Ishikawa (cell line): ENCODE measurements at regions not wholly inside any gene's neighbourhood (a gene's known extent, or its start where the extent isn't known, plus 50 kb on each side); places are given as distances from the start of the nearest gene placed in this dataset.

Experiments used
- CEBPB ChIP-seq: IDR thresholded peaks from 2 replicates; pipeline ENCODE4 v1.6.1; 2012
- CREB1 ChIP-seq: IDR thresholded peaks from 2 replicates; pipeline ENCODE4 v1.6.1; 2012; ENCODE audit warnings: low read depth
- EGR1 ChIP-seq: IDR thresholded peaks from 2 replicates; pipeline ENCODE4 v1.6.1; 2012
- EP300 ChIP-seq: IDR thresholded peaks from 2 replicates; pipeline ENCODE4 v1.6.1; 2012; ENCODE audit warnings: borderline replicate concordance
- FOXM1 ChIP-seq: IDR thresholded peaks from 2 replicates; pipeline ENCODE4 v1.6.1; 2012; ENCODE audit warnings: low read depth, borderline replicate concordance
- NFIC ChIP-seq: IDR thresholded peaks from 2 replicates; pipeline ENCODE4 v1.6.1; 2012
- RAD21 ChIP-seq: IDR thresholded peaks from 2 replicates; pipeline ENCODE4 v1.6.1; 2012; ENCODE audit warnings: low read depth
- TAF1 ChIP-seq: IDR thresholded peaks from 2 replicates; pipeline ENCODE4 v1.6.1; 2012; ENCODE audit warnings: low read depth, mild to moderate bottlenecking
- TCF12 ChIP-seq: IDR thresholded peaks from 2 replicates; pipeline ENCODE4 v1.6.1; 2012; ENCODE audit warnings: low read depth
- TEAD4 ChIP-seq: IDR thresholded peaks from 2 replicates; pipeline ENCODE4 v1.6.1; 2012
- YY1 ChIP-seq: IDR thresholded peaks from 2 replicates; pipeline ENCODE4 v1.6.1; 2012; ENCODE audit warnings: low read depth
- ZBTB7A ChIP-seq: IDR thresholded peaks from 2 replicates; pipeline ENCODE4 v1.6.1; 2012; ENCODE audit warnings: low read depth
- TF ChIP-seq, protein P1 (sequence below): IDR thresholded peaks from 2 replicates; pipeline ENCODE4 v1.6.1; 2012
- TF ChIP-seq, protein P2 (sequence below): IDR thresholded peaks from 2 replicates; pipeline ENCODE4 v1.6.1; 2012; ENCODE audit warnings: low read depth, mild to moderate bottlenecking
- TF ChIP-seq, protein P3 (sequence below): IDR thresholded peaks from 2 replicates; pipeline ENCODE4 v1.6.1; 2012

DNA sequence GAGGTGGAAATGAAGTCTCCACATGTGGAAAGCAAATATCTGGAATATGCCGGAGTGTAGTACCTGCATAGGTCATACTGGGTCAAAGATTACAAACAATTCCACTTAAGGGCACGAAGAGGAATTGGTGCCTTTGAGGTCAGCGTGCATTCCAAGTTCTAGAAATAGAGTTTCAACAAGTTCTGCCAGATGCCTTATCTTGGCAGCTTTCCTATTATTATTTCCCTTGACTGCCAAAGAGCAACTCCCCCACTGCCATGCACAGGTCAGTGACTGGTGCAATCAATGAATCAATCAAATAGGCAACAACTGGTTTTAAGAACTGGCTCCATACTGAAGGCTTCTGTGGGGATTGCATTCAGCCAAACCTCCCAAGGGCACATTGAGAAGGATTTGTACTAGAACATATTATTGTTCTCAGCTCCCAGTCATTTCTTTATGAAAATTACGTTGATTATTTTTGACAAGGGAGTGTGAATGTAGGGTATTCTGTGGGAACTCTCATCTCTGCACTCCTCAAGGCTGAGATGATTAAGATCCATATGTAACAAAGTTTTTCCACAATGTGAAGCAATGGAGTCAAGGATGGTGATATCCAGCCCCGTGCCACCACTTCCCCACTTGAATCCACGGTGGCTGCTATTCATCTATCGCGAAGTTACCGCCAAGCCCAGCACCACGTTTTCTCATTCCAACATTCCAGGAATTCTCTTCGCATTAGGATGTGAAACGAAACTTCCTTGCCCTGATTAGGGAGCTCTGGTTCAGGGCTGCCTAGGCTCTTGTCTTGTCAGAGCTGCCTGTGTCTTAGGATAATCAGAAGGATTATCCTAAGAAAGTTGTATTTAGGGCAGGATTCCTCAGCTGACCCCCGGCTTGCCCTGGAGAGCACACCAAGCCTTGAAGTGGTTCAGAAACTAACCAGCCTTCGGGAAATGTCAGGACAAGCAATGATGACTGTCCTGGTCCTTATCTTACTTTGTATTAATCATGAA is 115.1 kb upstream of the PCED1B start:
- TF ChIP-seq ZBTB7A (no peak), CEBPB (peak; percentile 55; the same call in 1 of the 2 replicates), TAF1 (no peak), CREB1 (peak; percentile 35; the same call in 1 of the 2 replicates), TCF12 (peak; percentile 94), NFIC (peak; percentile 97), TEAD4 (peak; percentile 97), EP300 (peak; percentile 92), FOXM1 (peak; percentile 74), EGR1 (no peak), RAD21 (no peak)
- TF ChIP-seq, protein P1, sequence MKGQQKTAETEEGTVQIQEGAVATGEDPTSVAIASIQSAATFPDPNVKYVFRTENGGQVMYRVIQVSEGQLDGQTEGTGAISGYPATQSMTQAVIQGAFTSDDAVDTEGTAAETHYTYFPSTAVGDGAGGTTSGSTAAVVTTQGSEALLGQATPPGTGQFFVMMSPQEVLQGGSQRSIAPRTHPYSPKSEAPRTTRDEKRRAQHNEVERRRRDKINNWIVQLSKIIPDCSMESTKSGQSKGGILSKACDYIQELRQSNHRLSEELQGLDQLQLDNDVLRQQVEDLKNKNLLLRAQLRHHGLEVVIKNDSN, result no peak; the same call in 1 of the 2 replicates
- TF ChIP-seq, protein P2, sequence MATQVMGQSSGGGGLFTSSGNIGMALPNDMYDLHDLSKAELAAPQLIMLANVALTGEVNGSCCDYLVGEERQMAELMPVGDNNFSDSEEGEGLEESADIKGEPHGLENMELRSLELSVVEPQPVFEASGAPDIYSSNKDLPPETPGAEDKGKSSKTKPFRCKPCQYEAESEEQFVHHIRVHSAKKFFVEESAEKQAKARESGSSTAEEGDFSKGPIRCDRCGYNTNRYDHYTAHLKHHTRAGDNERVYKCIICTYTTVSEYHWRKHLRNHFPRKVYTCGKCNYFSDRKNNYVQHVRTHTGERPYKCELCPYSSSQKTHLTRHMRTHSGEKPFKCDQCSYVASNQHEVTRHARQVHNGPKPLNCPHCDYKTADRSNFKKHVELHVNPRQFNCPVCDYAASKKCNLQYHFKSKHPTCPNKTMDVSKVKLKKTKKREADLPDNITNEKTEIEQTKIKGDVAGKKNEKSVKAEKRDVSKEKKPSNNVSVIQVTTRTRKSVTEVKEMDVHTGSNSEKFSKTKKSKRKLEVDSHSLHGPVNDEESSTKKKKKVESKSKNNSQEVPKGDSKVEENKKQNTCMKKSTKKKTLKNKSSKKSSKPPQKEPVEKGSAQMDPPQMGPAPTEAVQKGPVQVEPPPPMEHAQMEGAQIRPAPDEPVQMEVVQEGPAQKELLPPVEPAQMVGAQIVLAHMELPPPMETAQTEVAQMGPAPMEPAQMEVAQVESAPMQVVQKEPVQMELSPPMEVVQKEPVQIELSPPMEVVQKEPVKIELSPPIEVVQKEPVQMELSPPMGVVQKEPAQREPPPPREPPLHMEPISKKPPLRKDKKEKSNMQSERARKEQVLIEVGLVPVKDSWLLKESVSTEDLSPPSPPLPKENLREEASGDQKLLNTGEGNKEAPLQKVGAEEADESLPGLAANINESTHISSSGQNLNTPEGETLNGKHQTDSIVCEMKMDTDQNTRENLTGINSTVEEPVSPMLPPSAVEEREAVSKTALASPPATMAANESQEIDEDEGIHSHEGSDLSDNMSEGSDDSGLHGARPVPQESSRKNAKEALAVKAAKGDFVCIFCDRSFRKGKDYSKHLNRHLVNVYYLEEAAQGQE, result no peak
- TF ChIP-seq, protein P3, sequence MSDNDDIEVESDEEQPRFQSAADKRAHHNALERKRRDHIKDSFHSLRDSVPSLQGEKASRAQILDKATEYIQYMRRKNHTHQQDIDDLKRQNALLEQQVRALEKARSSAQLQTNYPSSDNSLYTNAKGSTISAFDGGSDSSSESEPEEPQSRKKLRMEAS, result peak; percentile 53; the same call in 1 of the 2 replicates

- TF ChIP-seq ZBTB7A (no peak), YY1 (no peak), NFIC (no peak), EP300 (no peak), TAF1 (no peak), TEAD4 (no peak), RAD21 (no peak), CEBPB (no peak), EGR1 (no peak), CREB1 (no peak), FOXM1 (no peak), TCF12 (no peak)
- TF ChIP-seq, protein P3, result no peak
- TF ChIP-seq, protein P1, result no peak
- TF ChIP-seq, protein P2, result no peak
These were observed 114.3 kb upstream of the PCED1B start for GRCh38 chr12:46965137-46965536.

DNA sequence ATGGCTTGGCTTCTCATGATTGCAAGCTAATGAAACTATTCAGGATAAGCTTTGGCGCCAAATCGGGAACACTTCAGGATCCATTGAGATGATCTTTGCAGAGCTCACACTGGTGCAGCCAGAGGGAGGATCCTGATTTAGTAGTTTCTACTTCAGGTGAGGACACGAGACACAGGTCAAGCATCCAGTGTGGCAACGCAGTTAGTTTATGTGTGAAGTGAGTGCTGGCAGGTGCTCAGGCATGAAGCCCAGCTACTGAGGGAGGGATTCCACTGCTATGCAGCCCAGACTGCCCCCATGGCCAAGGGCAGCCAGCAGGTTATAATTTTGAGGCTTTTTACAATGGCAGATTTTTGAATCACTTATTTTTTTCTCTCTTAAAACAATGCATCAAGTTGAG is 113.5 kb upstream of the PCED1B start:
- TF ChIP-seq, protein P3, result peak; percentile 37; the same call in 1 of the 2 replicates
- no peak for TF ChIP-seq EP300

DNA sequence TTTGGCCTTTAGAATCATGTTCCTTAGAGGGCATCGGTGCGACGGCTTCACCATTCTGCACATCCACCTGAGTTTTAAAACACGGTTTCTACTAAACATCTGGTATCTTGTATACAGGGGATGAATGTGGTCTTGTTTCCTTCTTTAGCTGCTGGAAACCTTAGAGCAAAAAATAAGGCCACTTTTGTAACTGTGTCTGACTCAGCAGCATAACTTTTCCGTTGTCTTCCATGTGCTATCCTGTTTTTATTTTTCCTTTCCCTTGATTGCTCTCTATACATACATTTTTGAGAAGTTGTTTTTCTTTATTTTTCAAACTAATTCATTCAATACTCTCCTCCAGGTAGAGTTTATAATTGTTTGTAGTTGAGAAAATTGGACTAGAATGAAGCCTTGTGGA is 108.8 kb upstream of the PCED1B start:
- no peak for TF ChIP-seq TAF1
- TF ChIP-seq EP300, result no peak
- no peak for TF ChIP-seq EGR1
- no peak for TF ChIP-seq RAD21
- TF ChIP-seq, protein P1, result no peak
- TF ChIP-seq TEAD4, result no peak
- no peak for TF ChIP-seq TCF12
- no peak for TF ChIP-seq FOXM1
- no peak for TF ChIP-seq NFIC
- TF ChIP-seq, protein P3, result no peak
- TF ChIP-seq CREB1, result no peak
- TF ChIP-seq ZBTB7A, result no peak
- TF ChIP-seq, protein P2, result no peak
